ENCODE measurements at regions not wholly inside any gene's neighbourhood (a gene's known extent, or its start where the extent isn't known, plus 50 kb on each side); places are given as distances from the start of the nearest gene placed in this dataset.

DNA sequence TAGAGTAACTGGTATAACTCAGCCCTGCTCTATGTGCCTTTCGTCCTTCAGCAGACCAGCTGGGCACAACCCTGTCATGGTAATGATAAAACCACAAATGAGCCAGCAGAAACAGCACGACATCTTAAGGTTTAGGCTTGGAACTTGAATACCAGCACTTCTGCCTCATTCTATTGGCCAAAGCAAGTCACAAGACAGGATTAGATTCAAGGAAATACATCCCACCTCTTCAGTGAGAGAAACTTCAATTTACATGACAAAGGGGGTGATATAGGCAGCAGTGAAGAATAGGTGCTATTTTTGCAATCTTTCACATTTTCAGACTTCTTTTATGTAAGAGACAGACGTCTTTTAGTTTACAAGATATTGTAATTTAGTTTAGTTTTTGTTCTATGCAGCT lies 69.8 kb upstream of the SLC35F1 start:
- TF ChIP-seq CTCF (IDR thresholded peaks at IDR 0.05 in 2 of 3, conservative IDR thresholded peaks at IDR 0.05 in 1 of 3; ENCODE audit: control insufficient read depth in 2 of 3, extremely low read depth in 1 of 3, insufficient read depth in 1 of 3, low read depth in 3 of 3, low read length in 3 of 3): no peak
- TF ChIP-seq SIN3A (IDR thresholded peaks at IDR 0.05; ENCODE audit: low read depth, low read length): no peak
- no peak for TF ChIP-seq EP300 (IDR thresholded peaks at IDR 0.05; ENCODE audit: borderline replicate concordance in 1 of 2, control insufficient read depth in 1 of 2, low read depth in 2 of 2, low read length in 2 of 2)
- no peak for TF ChIP-seq POLR2AphosphoS5 (IDR thresholded peaks at IDR 0.05; ENCODE audit: low read length)
- no peak for TF ChIP-seq EED (IDR thresholded peaks at IDR 0.05; ENCODE audit: low read depth)
- TF ChIP-seq RAD21 (IDR thresholded peaks at IDR 0.05; ENCODE audit: insufficient read depth, low read depth, low read length): no peak
- no peak for TF ChIP-seq E2F4 (IDR thresholded peaks at IDR 0.05; ENCODE audit: low read depth, low read length)
- TF ChIP-seq, protein P1, sequence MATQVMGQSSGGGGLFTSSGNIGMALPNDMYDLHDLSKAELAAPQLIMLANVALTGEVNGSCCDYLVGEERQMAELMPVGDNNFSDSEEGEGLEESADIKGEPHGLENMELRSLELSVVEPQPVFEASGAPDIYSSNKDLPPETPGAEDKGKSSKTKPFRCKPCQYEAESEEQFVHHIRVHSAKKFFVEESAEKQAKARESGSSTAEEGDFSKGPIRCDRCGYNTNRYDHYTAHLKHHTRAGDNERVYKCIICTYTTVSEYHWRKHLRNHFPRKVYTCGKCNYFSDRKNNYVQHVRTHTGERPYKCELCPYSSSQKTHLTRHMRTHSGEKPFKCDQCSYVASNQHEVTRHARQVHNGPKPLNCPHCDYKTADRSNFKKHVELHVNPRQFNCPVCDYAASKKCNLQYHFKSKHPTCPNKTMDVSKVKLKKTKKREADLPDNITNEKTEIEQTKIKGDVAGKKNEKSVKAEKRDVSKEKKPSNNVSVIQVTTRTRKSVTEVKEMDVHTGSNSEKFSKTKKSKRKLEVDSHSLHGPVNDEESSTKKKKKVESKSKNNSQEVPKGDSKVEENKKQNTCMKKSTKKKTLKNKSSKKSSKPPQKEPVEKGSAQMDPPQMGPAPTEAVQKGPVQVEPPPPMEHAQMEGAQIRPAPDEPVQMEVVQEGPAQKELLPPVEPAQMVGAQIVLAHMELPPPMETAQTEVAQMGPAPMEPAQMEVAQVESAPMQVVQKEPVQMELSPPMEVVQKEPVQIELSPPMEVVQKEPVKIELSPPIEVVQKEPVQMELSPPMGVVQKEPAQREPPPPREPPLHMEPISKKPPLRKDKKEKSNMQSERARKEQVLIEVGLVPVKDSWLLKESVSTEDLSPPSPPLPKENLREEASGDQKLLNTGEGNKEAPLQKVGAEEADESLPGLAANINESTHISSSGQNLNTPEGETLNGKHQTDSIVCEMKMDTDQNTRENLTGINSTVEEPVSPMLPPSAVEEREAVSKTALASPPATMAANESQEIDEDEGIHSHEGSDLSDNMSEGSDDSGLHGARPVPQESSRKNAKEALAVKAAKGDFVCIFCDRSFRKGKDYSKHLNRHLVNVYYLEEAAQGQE (IDR thresholded peaks at IDR 0.05; ENCODE audit: low read depth, low read length): no peak
- no peak for TF ChIP-seq NBN (IDR thresholded peaks at IDR 0.05)
- no peak for TF ChIP-seq NFIC (IDR thresholded peaks at IDR 0.05; ENCODE audit: low read depth, low read length)
- TF ChIP-seq SP1 (IDR thresholded peaks at IDR 0.05; ENCODE audit: low read depth, low read length): no peak
- TF ChIP-seq, protein P2, sequence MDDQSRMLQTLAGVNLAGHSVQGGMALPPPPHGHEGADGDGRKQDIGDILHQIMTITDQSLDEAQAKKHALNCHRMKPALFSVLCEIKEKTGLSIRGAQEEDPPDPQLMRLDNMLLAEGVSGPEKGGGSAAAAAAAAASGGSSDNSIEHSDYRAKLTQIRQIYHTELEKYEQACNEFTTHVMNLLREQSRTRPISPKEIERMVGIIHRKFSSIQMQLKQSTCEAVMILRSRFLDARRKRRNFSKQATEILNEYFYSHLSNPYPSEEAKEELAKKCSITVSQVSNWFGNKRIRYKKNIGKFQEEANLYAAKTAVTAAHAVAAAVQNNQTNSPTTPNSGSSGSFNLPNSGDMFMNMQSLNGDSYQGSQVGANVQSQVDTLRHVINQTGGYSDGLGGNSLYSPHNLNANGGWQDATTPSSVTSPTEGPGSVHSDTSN (IDR thresholded peaks at IDR 0.05; ENCODE audit: insufficient replicate concordance, low read depth, low read length): no peak
- TF ChIP-seq, protein P3, sequence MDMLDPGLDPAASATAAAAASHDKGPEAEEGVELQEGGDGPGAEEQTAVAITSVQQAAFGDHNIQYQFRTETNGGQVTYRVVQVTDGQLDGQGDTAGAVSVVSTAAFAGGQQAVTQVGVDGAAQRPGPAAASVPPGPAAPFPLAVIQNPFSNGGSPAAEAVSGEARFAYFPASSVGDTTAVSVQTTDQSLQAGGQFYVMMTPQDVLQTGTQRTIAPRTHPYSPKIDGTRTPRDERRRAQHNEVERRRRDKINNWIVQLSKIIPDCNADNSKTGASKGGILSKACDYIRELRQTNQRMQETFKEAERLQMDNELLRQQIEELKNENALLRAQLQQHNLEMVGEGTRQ (IDR thresholded peaks at IDR 0.05; ENCODE audit: borderline replicate concordance, low read depth, low read length): no peak
- TF ChIP-seq JUND (IDR thresholded peaks at IDR 0.05; ENCODE audit: low read depth, low read length): no peak
